H9 (cell line): ENCODE measurements at regions not wholly inside any gene's neighbourhood (a gene's known extent, or its start where the extent isn't known, plus 50 kb on each side); places are given as distances from the start of the nearest gene placed in this dataset.

Source experiments
- DNase-seq: peaks from one replicate; pipeline ENCODE4 v3.0.0-alpha.2; 2017
- H2AFZ ChIP-seq: one replicate; pipeline ENCODE4 v1.6.1; 2013; ENCODE audit warnings: mild to moderate bottlenecking, low read length, control low read depth, moderate library complexity
- H2AK5ac ChIP-seq: 2 replicates; pipeline ENCODE4 v1.6.1; 2013; ENCODE audit warnings: low read length, control low read depth, mixed read lengths; ENCODE audit not compliant: insufficient read length
- H2BK120ac ChIP-seq: one replicate; pipeline ENCODE4 v1.6.1; 2013; ENCODE audit warnings: low read depth, mild to moderate bottlenecking, low read length, control low read depth, inconsistent platforms; ENCODE audit not compliant: poor library complexity, severe bottlenecking
- H2BK12ac ChIP-seq: 2 replicates; pipeline ENCODE4 v1.6.1; 2013; ENCODE audit warnings: low read length, control low read depth, mixed read lengths, low read depth; ENCODE audit not compliant: insufficient read length
- H2BK15ac ChIP-seq: 2 replicates; pipeline ENCODE4 v1.6.1; 2013; ENCODE audit warnings: low read depth, low read length, control low read depth
- H2BK20ac ChIP-seq: one replicate; pipeline ENCODE4 v1.6.1; 2013; ENCODE audit warnings: low read depth, mild to moderate bottlenecking, low read length, control low read depth, inconsistent platforms; ENCODE audit not compliant: poor library complexity, severe bottlenecking
- H2BK5ac ChIP-seq: 2 replicates; pipeline ENCODE4 v1.6.1; 2013; ENCODE audit warnings: low read length, control low read depth, mixed read lengths; ENCODE audit not compliant: insufficient read length
- H3K14ac ChIP-seq: 2 replicates; pipeline ENCODE4 v1.6.1; 2013; ENCODE audit warnings: low read length, control low read depth; ENCODE audit not compliant: insufficient read depth
- H3K18ac ChIP-seq: 2 replicates; pipeline ENCODE4 v1.6.1; 2013; ENCODE audit warnings: low read depth, mild to moderate bottlenecking, mixed read lengths, low read length, control low read depth; ENCODE audit not compliant: insufficient read length
- H3K23ac ChIP-seq: 2 replicates; pipeline ENCODE4 v1.6.1; 2013; ENCODE audit warnings: low read length, control low read depth, mixed read lengths, low read depth; ENCODE audit not compliant: insufficient read length
- H3K23me2 ChIP-seq: 2 replicates; pipeline ENCODE4 v1.6.1; 2013; ENCODE audit warnings: low read depth, mild to moderate bottlenecking, mixed read lengths, low read length, control low read depth; ENCODE audit not compliant: insufficient read length, poor library complexity, severe bottlenecking
- H3K27ac ChIP-seq: 2 replicates; pipeline ENCODE4 v1.5.1; 2013; ENCODE audit warnings: low read length, control low read depth, mixed read lengths, low read depth; ENCODE audit not compliant: insufficient read length
- H3K27me3 ChIP-seq: 2 replicates; pipeline ENCODE4 v1.6.1; 2013; ENCODE audit warnings: low read length, control low read depth, inconsistent platforms; ENCODE audit not compliant: insufficient read depth
- H3K4ac ChIP-seq: 2 replicates; pipeline ENCODE4 v1.6.1; 2013; ENCODE audit warnings: low read depth, mild to moderate bottlenecking, control low read depth, inconsistent platforms, low read length, moderate library complexity
- H3K4me1 ChIP-seq: 2 replicates; pipeline ENCODE4 v1.6.1; 2013; ENCODE audit warnings: low read length, control low read depth, inconsistent platforms; ENCODE audit not compliant: insufficient read depth
- H3K4me2 ChIP-seq: 2 replicates; pipeline ENCODE4 v1.6.1; 2013; ENCODE audit warnings: low read length, control low read depth, mixed read lengths; ENCODE audit not compliant: insufficient read length, insufficient read depth
- H3K56ac ChIP-seq: 2 replicates; pipeline ENCODE4 v1.6.1; 2013; ENCODE audit warnings: low read depth, mild to moderate bottlenecking, mixed read lengths, low read length, control low read depth; ENCODE audit not compliant: insufficient read length
- H3K79me1 ChIP-seq: 2 replicates; pipeline ENCODE4 v1.6.1; 2013; ENCODE audit warnings: low read depth, mild to moderate bottlenecking, moderate library complexity, low read length, control low read depth, inconsistent platforms; ENCODE audit not compliant: insufficient read depth, poor library complexity, severe bottlenecking
- H3K79me2 ChIP-seq: 2 replicates; pipeline ENCODE4 v1.6.1; 2013; ENCODE audit warnings: low read length, control low read depth, inconsistent platforms; ENCODE audit not compliant: insufficient read depth
- H3K9ac ChIP-seq: 2 replicates; pipeline ENCODE4 v1.6.1; 2013; ENCODE audit warnings: low read length, control low read depth, mixed read lengths; ENCODE audit not compliant: insufficient read length; ENCODE audit errors: extremely low read depth
- H3K9me3 ChIP-seq: one replicate; pipeline ENCODE4 v1.6.1; 2013; ENCODE audit warnings: low read depth, low read length, inconsistent platforms; ENCODE audit not compliant: control insufficient read depth
- H3T11ph ChIP-seq: one replicate; pipeline ENCODE4 v1.6.1; 2013; ENCODE audit warnings: mild to moderate bottlenecking, low read length, control low read depth, inconsistent platforms
- H4K20me1 ChIP-seq: one replicate; pipeline ENCODE4 v1.6.1; 2013; ENCODE audit not compliant: control insufficient read depth, insufficient read length, insufficient read depth
- H4K5ac ChIP-seq: 2 replicates; pipeline ENCODE4 v1.6.1; 2013; ENCODE audit warnings: low read depth, mild to moderate bottlenecking, mixed read lengths, low read length, control low read depth; ENCODE audit not compliant: insufficient read length
- H4K8ac ChIP-seq: replicated peaks from 2 replicates; pipeline ENCODE4 v1.6.1; 2013; ENCODE audit warnings: low read length, control low read depth, mixed read lengths, low read depth; ENCODE audit not compliant: insufficient read length
- H4K91ac ChIP-seq: 2 replicates; pipeline ENCODE4 v1.6.1; 2013; ENCODE audit warnings: low read depth, mild to moderate bottlenecking, moderate library complexity, mixed read lengths, low read length, control low read depth; ENCODE audit not compliant: insufficient read length
- H3K27ac Mint-ChIP-seq, 3 experiments: 2 replicates in 2 of 3; 3 replicates in 1 of 3; pipeline ENCODE4 v1.8.0; 2020 to 2021; ENCODE audit warnings: mixed read lengths in 3 of 3, mild to moderate bottlenecking in 1 of 3, moderate library complexity in 1 of 3
- H3K27me3 Mint-ChIP-seq: 2 replicates; pipeline ENCODE4 v1.8.0; 2021; ENCODE audit warnings: low read depth, mild to moderate bottlenecking, moderate library complexity, mixed read lengths
- H3K36me3 Mint-ChIP-seq, 3 experiments: 2 replicates in 2 of 3; 3 replicates in 1 of 3; pipeline ENCODE4 v1.8.0; 2020 to 2021; ENCODE audit warnings: low read depth in 3 of 3, mixed read lengths in 3 of 3; ENCODE audit not compliant: insufficient read depth in 1 of 3
- H3K4me1 Mint-ChIP-seq, 2 experiments: 2 replicates each; pipeline ENCODE4 v1.8.0; 2020; ENCODE audit warnings: mixed read lengths in 2 of 2
- H3K4me3 Mint-ChIP-seq, 2 experiments: 2 replicates in 1 of 2; 3 replicates in 1 of 2; pipeline ENCODE4 v1.8.0; 2020 to 2021; ENCODE audit warnings: mild to moderate bottlenecking in 2 of 2, mixed read lengths in 2 of 2, moderate library complexity in 1 of 2
- H3K9me3 Mint-ChIP-seq, 2 experiments: 2 replicates in 1 of 2; 3 replicates in 1 of 2; pipeline ENCODE4 v1.8.0; 2020; ENCODE audit warnings: mild to moderate bottlenecking in 2 of 2, mixed read lengths in 2 of 2, moderate library complexity in 1 of 2
- CTCF ChIP-seq: fragments of 200-600 bp; sonication (generic); conservative IDR thresholded peaks from 3 replicates; pipeline ENCODE4 v1.8.0; 2021; ENCODE audit warnings: antibody characterized with exemption, mild to moderate bottlenecking
- WGBS: extraction: QIAGEN DNeasy Blood & Tissue Kit; methylation state at CpG from one replicate; pipeline ENCODE4 v1.1.7; 2013; ENCODE audit warnings: missing lambda C conversion rate, low lambda C conversion rate, mixed read lengths; ENCODE audit not compliant: insufficient read length; ENCODE audit errors: extremely low coverage; 5-methylcytosine and 5-hydroxymethylcytosine counted together

- Histone ChIP-seq H3K14ac (no peak overlapping the region), H3K4me1 (no peaks in the 10 kb centered on the region), H3K23me2 (no peaks in the 10 kb centered on the region), H3K4me2 (no peak overlapping the region), H3K56ac (no peak overlapping the region), H3K9ac (no peak overlapping the region), H3K27ac (no peak overlapping the region), H2BK5ac (no peak overlapping the region), H2AK5ac (no peak overlapping the region), H3K79me1 (no peaks in the 10 kb centered on the region), H3K18ac (no peak overlapping the region), H2BK120ac (no peak overlapping the region), H2BK12ac (no peak overlapping the region), H3K79me2 (no peaks in the 10 kb centered on the region), H2AFZ (no peak overlapping the region), H3T11ph (no peak overlapping the region), H2BK15ac (no peak overlapping the region), H4K5ac (no peak overlapping the region), H4K8ac (no peak overlapping the region), H3K9me3 (no peaks in the 10 kb centered on the region), H3K4ac (no peak overlapping the region), H2BK20ac (no peak overlapping the region), H3K27me3 (no peaks in the 10 kb centered on the region), H4K20me1 (no peaks in the 10 kb centered on the region), H3K23ac (no peak overlapping the region), H4K91ac (no peak overlapping the region)
- peaks cover 0 to 5% of the 10 kb centered on the region in 2 experiments; a peak in 2 of 4 replicates for H3K4me1 Mint-ChIP-seq
- DNase-seq = no peak
- WGBS = no CpG with 5 or more reads among the region's 2 CpGs
- no peak for TF ChIP-seq CTCF
- H3K9me3 Mint-ChIP-seq = peaks cover 4 to 6% of the 10 kb centered on the region in 2 experiments; a peak in 3 of 5 replicates
- peaks cover 2% of the 10 kb centered on the region; the same call in 1 of the 2 replicates for H3K27me3 Mint-ChIP-seq
- no peak overlapping the region for H3K27ac Mint-ChIP-seq
- no peaks in the 10 kb centered on the region; a peak in 1 of 7 replicates for H3K36me3 Mint-ChIP-seq
- no peak overlapping the region for H3K4me3 Mint-ChIP-seq
These were observed 71.8 kb upstream of the ZNF521 start for GRCh38 chr18:25423760-25424159.
